Spleen (tissue), 11 donors: ENCODE measurements at regions not wholly inside any gene's neighbourhood (a gene's known extent, or its start where the extent isn't known, plus 50 kb on each side); places are given as distances from the start of the nearest gene placed in this dataset.

Source experiments
- DNase-seq: peaks from one replicate; pipeline ENCODE4 v3.0.0-alpha.2; 2020
- H3K27ac ChIP-seq, 8 donors: fragments of 200-600 bp; sonication (generic) in 7 of 8; 1 replicate in 4 of 8; 2 replicates in 4 of 8; pipeline versions ENCODE4 v1.5.0 to v1.8.0; 2016 to 2021; ENCODE audit warnings: inconsistent platforms in 4 of 8, mild to moderate bottlenecking in 4 of 8, moderate library complexity in 1 of 8
- H3K27me3 ChIP-seq, 7 donors: fragments of 200-600 bp; sonication (generic) in 6 of 7; replicated peaks in 1 of 7; 1 replicate in 4 of 7; 2 replicates in 3 of 7; pipeline versions ENCODE4 v1.5.0 to v1.8.0; 2016 to 2021; ENCODE audit warnings: inconsistent platforms in 3 of 7, mild to moderate bottlenecking in 1 of 7
- H3K36me3 ChIP-seq, 6 donors: fragments of 200-600 bp; sonication (generic) in 5 of 6; 1 replicate in 4 of 6; 2 replicates in 2 of 6; pipeline versions ENCODE4 v1.5.0 to v1.8.0; 2016 to 2021; ENCODE audit warnings: inconsistent platforms in 2 of 6
- H3K4me1 ChIP-seq, 6 donors: fragments of 200-600 bp; sonication (generic) in 5 of 6; 1 replicate in 3 of 6; 2 replicates in 3 of 6; pipeline versions ENCODE4 v1.5.0 to v1.8.0; 2016 to 2021; ENCODE audit warnings: inconsistent platforms in 3 of 6
- H3K4me3 ChIP-seq, 8 donors: fragments of 200-600 bp; sonication (generic) in 7 of 8; 1 replicate in 4 of 8; 2 replicates in 4 of 8; pipeline versions ENCODE4 v1.5.0 to v1.8.0; 2016 to 2021; ENCODE audit warnings: inconsistent platforms in 4 of 8, mild to moderate bottlenecking in 4 of 8, moderate library complexity in 2 of 8
- H3K9me3 ChIP-seq, 8 donors: fragments of 200-600 bp; sonication (generic) in 7 of 8; 1 replicate in 4 of 8; 2 replicates in 4 of 8; pipeline versions ENCODE4 v1.5.0 to v1.8.0; 2016 to 2021; ENCODE audit warnings: inconsistent platforms in 4 of 8
- POLR2A ChIP-seq, 3 donors: fragments of 450-650 bp; IDR thresholded peaks; one replicate each; pipeline ENCODE4 v1.5.1; 2017; ENCODE audit warnings: antibody characterized with exemption in 3 of 3, mild to moderate bottlenecking in 1 of 3
- POLR2AphosphoS5 ChIP-seq, 3 donors: sonication (generic); formaldehyde crosslinking; IDR thresholded peaks; one replicate each; pipeline ENCODE4 v1.5.1; 2017; ENCODE audit warnings: antibody characterized with exemption in 3 of 3
- WGBS, 5 donors: extraction: QIAGEN DNeasy Blood & Tissue Kit in 3 of 5; methylation state at CpG; one replicate each; pipeline versions ENCODE4 v1.1.5 to v1.1.7; 2013 to 2018; 5-methylcytosine and 5-hydroxymethylcytosine counted together
- intact Hi-C: fragments of 100-400 bp; cut with DNase I; formaldehyde crosslinking; loops from one replicate; pipeline ENCODE4 v1.15.0; 2023; ENCODE audit warnings: low total_unique reads
- TF ChIP-seq, protein P1 (sequence below), 11 experiments: fragments of 200-600 bp in 7 of 11; fragments of 450-650 bp in 4 of 11; sonication (generic) in 4 of 11; IDR thresholded peaks in 8 of 11; conservative IDR thresholded peaks in 3 of 11; 1 replicate in 7 of 11; 2 replicates in 4 of 11; pipeline versions ENCODE4 v1.4.0 to v1.8.0; 2016 to 2021; ENCODE audit warnings: antibody characterized with exemption in 11 of 11, inconsistent platforms in 4 of 11, mild to moderate bottlenecking in 1 of 11
- donor health status: healthy with polysubstance abuse.
- donor health status: DM: no; HTN: no; CAD: no; lungs with moderate emphysema.
- donor health status: DM: no; HTN: no; CAD: no.
- donor health status: Bipolar disorder and iron deficiency.
- donor health status: healthy.
- donor health status: DM: no; HTN: no; CAD: no.
- donor health status: DM: yes; HTN: yes; CAD: no.

DNA sequence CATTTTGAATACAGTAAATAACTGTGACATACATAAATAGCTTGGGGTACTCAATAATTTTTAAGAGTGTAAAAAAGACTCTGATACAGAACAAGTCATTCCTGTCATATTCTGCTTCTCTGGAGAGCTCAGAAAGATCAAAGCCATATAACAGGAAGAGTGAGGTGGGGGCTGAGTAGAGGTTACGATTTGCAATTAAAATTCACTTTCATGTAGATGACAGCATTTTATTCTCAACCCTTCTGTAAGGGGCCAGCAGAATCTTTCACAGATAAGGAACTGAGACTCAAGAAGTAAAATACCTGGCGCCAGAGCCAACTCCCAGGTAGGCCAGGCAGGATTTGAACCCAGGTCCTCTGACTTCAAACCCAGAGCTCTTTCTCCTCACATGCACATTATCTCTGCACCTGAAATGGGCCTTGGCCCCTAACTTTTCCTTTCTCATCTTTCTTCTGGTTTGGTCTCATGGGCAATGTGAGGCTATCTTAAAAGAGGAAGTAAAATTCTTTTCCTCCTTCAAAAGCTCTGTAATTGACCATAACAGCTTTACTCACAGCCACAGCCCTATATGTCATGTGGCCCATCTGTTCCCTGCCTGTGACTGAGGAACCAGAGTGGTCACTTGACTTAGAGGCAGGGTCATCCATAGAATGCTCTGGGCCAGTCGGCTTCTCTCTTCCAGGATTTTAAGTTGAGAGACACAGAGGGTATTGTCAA, 80.9 kb upstream of the SYT6 start:
- no peaks in the 10 kb centered on the region for H3K36me3 ChIP-seq
- DNase-seq, result no peak
- intact Hi-C loops, result no loop called here
- TF ChIP-seq POLR2A (IDR thresholded peaks at IDR 0.05) (no peak), POLR2AphosphoS5 (IDR thresholded peaks at IDR 0.05) (no peak)
- TF ChIP-seq, protein P1, sequence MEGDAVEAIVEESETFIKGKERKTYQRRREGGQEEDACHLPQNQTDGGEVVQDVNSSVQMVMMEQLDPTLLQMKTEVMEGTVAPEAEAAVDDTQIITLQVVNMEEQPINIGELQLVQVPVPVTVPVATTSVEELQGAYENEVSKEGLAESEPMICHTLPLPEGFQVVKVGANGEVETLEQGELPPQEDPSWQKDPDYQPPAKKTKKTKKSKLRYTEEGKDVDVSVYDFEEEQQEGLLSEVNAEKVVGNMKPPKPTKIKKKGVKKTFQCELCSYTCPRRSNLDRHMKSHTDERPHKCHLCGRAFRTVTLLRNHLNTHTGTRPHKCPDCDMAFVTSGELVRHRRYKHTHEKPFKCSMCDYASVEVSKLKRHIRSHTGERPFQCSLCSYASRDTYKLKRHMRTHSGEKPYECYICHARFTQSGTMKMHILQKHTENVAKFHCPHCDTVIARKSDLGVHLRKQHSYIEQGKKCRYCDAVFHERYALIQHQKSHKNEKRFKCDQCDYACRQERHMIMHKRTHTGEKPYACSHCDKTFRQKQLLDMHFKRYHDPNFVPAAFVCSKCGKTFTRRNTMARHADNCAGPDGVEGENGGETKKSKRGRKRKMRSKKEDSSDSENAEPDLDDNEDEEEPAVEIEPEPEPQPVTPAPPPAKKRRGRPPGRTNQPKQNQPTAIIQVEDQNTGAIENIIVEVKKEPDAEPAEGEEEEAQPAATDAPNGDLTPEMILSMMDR (IDR thresholded peaks at IDR 0.05 in 8 of 11, conservative IDR thresholded peaks at IDR 0.05 in 3 of 11), result no peak
- no peaks in the 10 kb centered on the region for H3K9me3 ChIP-seq
- no peak overlapping the region for H3K27ac ChIP-seq
- H3K27me3 ChIP-seq, result peaks cover 0 to 5% (median 0%) of the 10 kb centered on the region in 7 donors
- H3K4me3 ChIP-seq, result no peak overlapping the region
- no peaks in the 10 kb centered on the region for H3K4me1 ChIP-seq
- 36 to 59% (median 43%) methylated on average over 3 of the region's 3 CpGs for WGBS, 5 donors

DNA sequence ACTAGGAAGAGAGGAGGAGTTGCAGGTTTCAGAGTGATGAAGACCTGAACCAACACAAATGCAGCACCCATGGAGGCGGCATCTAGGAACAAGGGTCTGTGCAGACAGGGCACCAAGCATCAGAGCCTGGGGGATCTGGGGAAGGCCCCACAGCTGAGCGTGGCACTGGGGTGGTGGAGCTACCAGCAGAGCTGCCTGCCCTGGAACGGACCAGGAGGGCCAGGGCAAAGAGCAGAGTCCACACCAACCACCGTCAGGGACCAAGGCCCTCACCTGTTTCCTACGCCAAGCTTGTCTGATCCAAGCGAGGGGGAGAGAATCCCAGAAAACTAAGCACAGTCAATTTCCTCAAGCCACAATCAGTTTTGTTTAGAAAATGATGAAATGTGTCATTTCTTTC, 79.0 kb upstream of the SYT6 start:
- Histone ChIP-seq H3K27ac (no peak overlapping the region), H3K4me1 (no peaks in the 10 kb centered on the region), H3K36me3 (no peaks in the 10 kb centered on the region), H3K27me3 (no peaks in the 10 kb centered on the region), H3K4me3 (no peak overlapping the region), H3K9me3 (no peaks in the 10 kb centered on the region)
- TF ChIP-seq POLR2AphosphoS5 (IDR thresholded peaks at IDR 0.05) (no peak), POLR2A (IDR thresholded peaks at IDR 0.05) (no peak)
- TF ChIP-seq, protein P1 (IDR thresholded peaks at IDR 0.05 in 8 of 11, conservative IDR thresholded peaks at IDR 0.05 in 3 of 11), result no peak
- WGBS, 5 donors, result 70 to 85% (median 77%) methylated on average over 6 of the region's 6 CpGs
- DNase-seq, result no peak
- intact Hi-C loops, result no loop called here

DNA sequence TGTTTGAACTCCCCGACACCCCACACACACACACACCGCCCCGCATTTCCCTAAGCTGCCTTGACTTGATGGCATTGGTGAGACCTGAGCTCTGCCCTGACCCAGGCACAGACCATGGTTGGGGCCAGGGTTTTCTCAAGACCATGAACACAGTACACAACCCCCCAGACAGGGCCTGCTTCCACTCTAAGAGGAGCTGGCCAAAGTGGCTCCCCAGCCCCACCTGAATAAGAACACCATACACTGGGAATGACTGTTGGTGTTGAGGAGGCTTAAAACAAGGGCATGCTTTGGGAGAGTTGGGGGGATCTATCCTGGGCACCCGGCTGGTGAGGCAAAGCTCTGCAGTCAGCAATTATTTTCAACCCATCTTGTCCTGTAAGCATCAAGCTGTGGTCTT, 77.6 kb upstream of the SYT6 start:
- DNase-seq, result no peak
- Histone ChIP-seq H3K27me3 (no peaks in the 10 kb centered on the region), H3K4me3 (no peak overlapping the region), H3K9me3 (no peaks in the 10 kb centered on the region), H3K27ac (no peak overlapping the region), H3K36me3 (no peaks in the 10 kb centered on the region), H3K4me1 (no peaks in the 10 kb centered on the region)
- TF ChIP-seq POLR2AphosphoS5 (IDR thresholded peaks at IDR 0.05), result no peak
- TF ChIP-seq, protein P1 (IDR thresholded peaks at IDR 0.05 in 8 of 11, conservative IDR thresholded peaks at IDR 0.05 in 3 of 11), result no peak
- 90 to 96% (median 94%) methylated on average over 4 of the region's 4 CpGs for WGBS, 5 donors
- intact Hi-C loops, result no loop called here

DNA sequence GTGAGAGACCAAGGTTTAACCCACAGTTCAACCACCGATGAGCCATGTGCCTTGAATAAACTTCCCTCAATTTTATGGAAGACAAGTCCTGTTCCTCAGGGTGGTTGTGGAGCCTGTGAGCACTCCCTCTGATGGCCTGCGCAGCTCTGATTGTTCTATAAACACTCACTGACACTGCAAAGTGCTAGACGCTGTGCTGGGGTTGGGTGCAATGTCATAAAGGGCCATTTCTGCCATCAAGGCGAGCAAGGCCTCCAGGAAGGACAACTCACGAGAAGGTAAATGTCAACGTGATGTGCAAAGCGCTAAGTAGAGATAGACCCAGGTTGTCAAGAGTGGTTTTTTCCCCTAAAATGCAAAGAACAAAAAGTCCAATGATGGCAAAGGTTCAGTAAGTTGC, 75.7 kb upstream of the SYT6 start:
- no peak for DNase-seq
- no peaks in the 10 kb centered on the region for H3K4me1 ChIP-seq
- no peak for TF ChIP-seq POLR2AphosphoS5 (IDR thresholded peaks at IDR 0.05)
- TF ChIP-seq POLR2A (IDR thresholded peaks at IDR 0.05), result no peak
- TF ChIP-seq, protein P1 (IDR thresholded peaks at IDR 0.05 in 8 of 11, conservative IDR thresholded peaks at IDR 0.05 in 3 of 11), result no peak
- intact Hi-C loops, result no loop called here
- H3K36me3 ChIP-seq, result no peaks in the 10 kb centered on the region
- H3K9me3 ChIP-seq, result no peaks in the 10 kb centered on the region
- no peaks in the 10 kb centered on the region for H3K27me3 ChIP-seq
- H3K27ac ChIP-seq, result no peak overlapping the region
- WGBS, 5 donors, result 87 to 95% (median 93%) methylated on average over 7 of the region's 7 CpGs
- no peak overlapping the region for H3K4me3 ChIP-seq
